H1 (cell line): ENCODE measurements at regions not wholly inside any gene's neighbourhood (a gene's known extent, or its start where the extent isn't known, plus 50 kb on each side); places are given as distances from the start of the nearest gene placed in this dataset.

Experiments used
- CHD7 ChIP-seq: fragments of 300-600 bp; sonication (generic); IDR thresholded peaks from 2 replicates; pipeline ENCODE4 v1.7.1; 2012; ENCODE audit warnings: low read length, moderate library complexity, mild to moderate bottlenecking, inconsistent platforms; ENCODE audit not compliant: insufficient replicate concordance

GRCh38 chr21:15207231-15207630 is 142.4 kb upstream of the NRIP1 start (continued):
- TF ChIP-seq CHD7, result no peak
